ENCODE measurements at regions not wholly inside any gene's neighbourhood (a gene's known extent, or its start where the extent isn't known, plus 50 kb on each side); places are given as distances from the start of the nearest gene placed in this dataset.

GRCh38 chr3:110754212-110754916 is 317.3 kb upstream of the NECTIN3 start:
- intact Hi-C loops (cut with DNase I): no loop called here
- ATAC-seq (no peak), DNase-seq (ENCODE audit: missing footprints) (no peak)

DNA sequence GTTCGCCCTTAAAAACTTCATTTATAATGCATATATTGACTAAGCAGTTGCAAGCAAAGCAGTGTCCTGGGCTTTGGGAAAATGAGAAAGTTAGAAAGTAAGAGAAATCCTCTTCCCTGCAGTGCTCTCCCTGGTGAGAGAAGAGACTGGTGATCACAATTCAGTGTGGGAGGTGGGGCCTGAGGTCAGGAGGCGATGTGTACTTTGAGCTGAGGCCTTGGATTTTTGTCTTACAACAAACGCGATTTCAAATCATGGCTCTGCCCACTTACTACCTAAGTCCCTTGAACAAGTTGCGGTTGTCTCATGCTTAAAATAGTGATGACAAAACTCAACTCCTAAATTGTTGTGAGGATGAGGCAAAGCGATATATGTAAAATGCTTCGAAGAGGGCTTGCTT is 316.3 kb upstream of the NECTIN3 start:
- intact Hi-C loops (cut with DNase I): no loop called here

GRCh38 chr3:110756705-110757104 is 314.9 kb upstream of the NECTIN3 start:
- intact Hi-C loops (cut with DNase I): no loop called here
- ATAC-seq (no peak), DNase-seq (ENCODE audit: missing footprints) (no peak)

More for the DNA sequence above, 316.3 kb upstream of the NECTIN3 start:
- no peak for ATAC-seq
- no peak for DNase-seq (ENCODE audit: missing footprints)

- DNase-seq (ENCODE audit: missing footprints) (no peak), ATAC-seq (no peak)
- intact Hi-C loops (cut with DNase I): no loop called here
Observed at GRCh38 chr3:110758208-110758607, 313.4 kb upstream of the NECTIN3 start.

GRCh38 chr3:110767156-110767555 is 304.5 kb upstream of the NECTIN3 start:
- ATAC-seq: no peak
- intact Hi-C loops (cut with DNase I): no loop called here
- DNase-seq (ENCODE audit: missing footprints): no peak

- intact Hi-C loops (cut with DNase I): no loop called here
- DNase-seq (ENCODE audit: missing footprints) (no peak), ATAC-seq (no peak)
Observed at GRCh38 chr3:110767838-110768237, 303.8 kb upstream of the NECTIN3 start.

DNA sequence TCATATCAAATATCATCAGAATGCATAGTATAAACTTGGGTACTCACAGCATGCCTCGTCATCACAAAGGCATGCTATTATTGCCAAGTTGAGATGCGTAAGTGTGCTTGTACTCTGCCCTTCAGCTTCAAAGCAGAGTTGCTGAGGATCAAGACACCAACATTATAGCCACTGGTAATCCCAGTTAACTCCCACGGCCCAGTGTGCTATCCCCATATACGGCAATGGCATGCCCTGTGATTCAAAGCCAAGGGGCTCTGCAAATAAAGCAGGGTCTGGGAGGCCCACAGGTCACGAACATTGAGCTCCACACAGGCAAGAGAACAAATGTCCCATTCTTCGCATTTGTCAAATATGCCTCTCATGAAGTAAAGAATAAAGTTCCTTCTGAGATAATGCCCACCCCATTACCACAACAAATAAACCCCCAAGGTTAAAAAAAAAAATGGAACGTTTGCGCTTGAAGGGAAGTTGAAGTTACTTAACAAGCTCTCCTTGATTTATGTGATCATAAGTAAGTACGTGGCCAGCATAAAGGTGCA is 298.1 kb upstream of the NECTIN3 start:
- intact Hi-C loops (cut with DNase I): no loop called here
- no peak for DNase-seq (ENCODE audit: missing footprints)
- ATAC-seq: no peak

DNA sequence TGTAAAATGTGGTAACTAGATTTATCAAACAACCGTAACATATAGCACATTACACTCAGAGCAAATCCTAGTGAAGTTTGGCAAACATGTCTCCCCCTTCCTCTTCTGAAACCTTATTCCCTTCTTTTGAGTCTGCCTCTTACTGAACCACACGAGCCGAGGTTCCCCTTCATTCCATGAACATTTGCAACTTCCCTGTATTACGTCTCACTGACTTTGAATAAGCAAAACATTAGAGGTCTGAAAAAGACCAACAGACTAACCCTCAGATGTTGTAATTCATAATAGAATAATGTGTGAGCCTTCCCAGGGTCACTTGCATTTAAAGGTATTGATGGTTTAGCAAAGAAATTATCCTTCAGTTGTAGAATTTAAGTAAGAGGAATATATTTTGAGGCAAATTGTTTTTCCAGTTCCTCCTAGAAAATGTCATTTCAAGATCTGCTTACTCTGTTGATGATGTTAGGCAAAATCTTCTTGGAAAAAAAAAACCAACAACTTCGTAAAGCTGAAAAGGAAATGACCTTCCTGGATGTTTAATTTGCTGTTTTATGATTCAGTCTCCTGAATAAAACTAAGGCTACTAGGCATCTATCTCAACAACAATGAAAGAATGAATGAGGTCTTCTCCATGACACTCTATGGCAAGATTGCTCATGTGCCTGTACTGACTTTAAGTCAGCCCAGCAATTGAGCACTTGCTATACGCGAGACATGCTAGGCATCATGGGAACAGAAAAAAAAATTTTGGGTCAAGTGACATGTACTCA is 296.9 kb upstream of the NECTIN3 start:
- DNase-seq (ENCODE audit: missing footprints): no peak
- ATAC-seq: no peak
- intact Hi-C loops (cut with DNase I): no loop called here

GRCh38 chr3:110779581-110779980 is 292.0 kb upstream of the NECTIN3 start:
- intact Hi-C loops (cut with DNase I): no loop called here
- no peak for ATAC-seq
- no peak for DNase-seq (ENCODE audit: missing footprints)

DNA sequence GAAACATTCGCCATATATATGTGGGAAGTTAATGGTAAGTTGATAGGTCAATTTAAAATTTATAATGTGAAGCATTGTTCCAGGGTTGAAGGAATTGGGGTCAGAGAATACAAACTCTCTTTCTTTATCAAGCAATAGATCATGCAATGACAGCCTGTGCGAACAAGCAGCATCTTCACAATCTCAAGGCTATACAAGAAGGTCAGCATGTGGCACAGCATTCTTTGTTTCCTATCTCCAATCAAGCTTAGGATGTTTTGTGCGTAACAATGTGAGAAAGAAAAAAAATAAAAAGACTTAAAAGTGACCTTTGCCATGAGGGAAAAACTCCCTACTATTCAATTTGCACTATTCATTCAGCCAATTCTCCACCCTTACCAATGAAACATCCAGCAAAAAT is 288.1 kb upstream of the NECTIN3 start:
- DNase-seq (ENCODE audit: missing footprints) (no peak), ATAC-seq (no peak)
- intact Hi-C loops (cut with DNase I): no loop called here

DNA sequence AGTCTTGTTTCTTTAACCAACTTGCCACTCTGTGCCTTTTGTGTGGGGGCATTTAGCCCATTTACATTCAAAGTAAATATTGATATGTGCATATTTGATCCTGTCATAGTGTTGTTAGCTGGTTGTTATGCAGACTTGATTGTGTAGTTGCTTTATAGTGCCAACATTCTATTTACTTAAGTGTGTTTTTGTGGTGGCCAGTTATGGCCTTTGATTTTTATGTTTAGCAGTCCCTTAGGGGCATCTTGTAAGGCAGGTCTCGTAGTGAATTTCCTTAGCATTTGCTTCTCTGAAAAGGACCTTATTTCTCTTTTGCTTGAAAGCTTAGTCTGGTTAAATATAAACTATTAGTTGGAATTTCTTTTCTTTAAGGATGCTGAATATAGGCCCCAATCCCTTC is 282.8 kb upstream of the NECTIN3 start:
- ATAC-seq (no peak), DNase-seq (ENCODE audit: missing footprints) (no peak)
- intact Hi-C loops (cut with DNase I): no loop called here

- intact Hi-C loops (cut with DNase I): no loop called here
- DNase-seq (ENCODE audit: missing footprints) (no peak), ATAC-seq (no peak)
Observed at GRCh38 chr3:110789315-110789714, 282.3 kb upstream of the NECTIN3 start.

- intact Hi-C loops (cut with DNase I): no loop called here
- DNase-seq (ENCODE audit: missing footprints) (no peak), ATAC-seq (no peak)
Observed at GRCh38 chr3:110790631-110791030, 281.0 kb upstream of the NECTIN3 start.

GRCh38 chr3:110791995-110792686 is 279.5 kb upstream of the NECTIN3 start:
- ATAC-seq (no peak), DNase-seq (ENCODE audit: missing footprints) (no peak)
- intact Hi-C loops (cut with DNase I): no loop called here

GRCh38 chr3:110793611-110794010 is 278.0 kb upstream of the NECTIN3 start:
- DNase-seq (ENCODE audit: missing footprints) (no peak), ATAC-seq (no peak)
- intact Hi-C loops (cut with DNase I): no loop called here

- intact Hi-C loops (cut with DNase I): no loop called here
- no peak for ATAC-seq
- DNase-seq (ENCODE audit: missing footprints): no peak
Observed at GRCh38 chr3:110795163-110795562, 276.5 kb upstream of the NECTIN3 start.

DNA sequence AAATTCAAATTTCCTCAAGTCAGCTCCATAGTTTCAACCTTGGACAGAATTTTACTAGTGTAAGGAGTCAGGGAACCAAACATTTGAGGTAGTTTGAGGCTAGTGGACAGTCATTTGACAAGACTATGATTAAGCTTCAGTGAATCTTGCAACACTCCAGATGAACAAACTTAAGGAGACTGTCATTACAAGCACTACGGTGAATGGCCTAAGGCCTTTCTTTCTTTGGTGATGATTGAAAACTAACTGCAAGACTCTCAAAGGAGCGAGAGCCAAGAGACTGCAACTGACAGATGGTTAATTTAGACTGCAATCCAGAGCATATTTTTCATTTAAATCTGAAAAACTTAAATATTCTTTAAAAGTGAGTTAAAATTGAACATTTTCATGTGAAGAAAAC is 272.3 kb upstream of the NECTIN3 start:
- intact Hi-C loops (cut with DNase I): no loop called here
- ATAC-seq: no peak
- no peak for DNase-seq (ENCODE audit: missing footprints)

- ATAC-seq: no peak
- DNase-seq (ENCODE audit: missing footprints): no peak
- intact Hi-C loops (cut with DNase I): no loop called here
Observed at GRCh38 chr3:110804856-110805255, 266.8 kb upstream of the NECTIN3 start.

- ATAC-seq (no peak), DNase-seq (ENCODE audit: missing footprints) (no peak)
- intact Hi-C loops (cut with DNase I): no loop called here
Observed at GRCh38 chr3:110806924-110807323, 264.7 kb upstream of the NECTIN3 start.

DNA sequence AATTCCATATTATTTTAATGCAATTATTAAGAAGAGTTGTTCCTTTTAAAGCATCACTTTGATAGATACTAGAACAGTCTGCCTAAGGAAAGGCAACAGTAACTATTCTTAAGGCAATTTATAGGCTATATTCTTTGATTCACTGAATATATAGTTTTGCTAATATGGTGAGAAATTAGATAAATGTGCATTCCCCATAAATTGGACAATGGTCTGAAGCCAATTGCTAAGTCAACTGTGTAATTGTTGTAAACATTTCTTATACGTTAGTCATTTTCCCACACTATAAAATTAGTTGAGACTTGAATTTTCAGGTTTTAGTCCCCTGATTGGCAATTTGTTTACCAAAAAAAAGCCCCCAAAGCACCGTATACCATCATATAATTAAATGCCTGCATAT is 263.0 kb upstream of the NECTIN3 start:
- intact Hi-C loops (cut with DNase I): no loop called here
- no peak for DNase-seq (ENCODE audit: missing footprints)
- no peak for ATAC-seq
